GM19463 (cell line): ENCODE measurements at regions not wholly inside any gene's neighbourhood (a gene's known extent, or its start where the extent isn't known, plus 50 kb on each side); places are given as distances from the start of the nearest gene placed in this dataset.

Source experiments
- ATAC-seq: cut with Tn5 transposase; IDR thresholded peaks from one replicate; pipeline ENCODE4 v1.9.1; 2021; ENCODE audit warnings: mild to moderate bottlenecking, moderate library complexity; ENCODE audit not compliant: unreplicated experiment

- no peak for ATAC-seq
These were observed 112.9 kb upstream of the IRS2 start for GRCh38 chr13:109899316-109899715.

GRCh38 chr13:109897988-109898624 lies 111.7 kb upstream of the IRS2 start:
- no peak for ATAC-seq

- no peak for ATAC-seq
These were observed 105.7 kb upstream of the IRS2 start for GRCh38 chr13:109892101-109892500.

- no peak for ATAC-seq
These were observed 98.9 kb upstream of the IRS2 start for GRCh38 chr13:109885235-109885634.

GRCh38 chr13:109884462-109884861 lies 98.1 kb upstream of the IRS2 start:
- ATAC-seq: peak; percentile 57

- ATAC-seq: no peak
These were observed 97.1 kb upstream of the IRS2 start for GRCh38 chr13:109883181-109884180.

GRCh38 chr13:109881961-109882558 lies 95.7 kb upstream of the IRS2 start:
- no peak for ATAC-seq

GRCh38 chr13:109881347-109881725 lies 95.0 kb upstream of the IRS2 start:
- ATAC-seq: no peak

GRCh38 chr13:109880371-109881346 lies 94.3 kb upstream of the IRS2 start:
- no peak for ATAC-seq

- ATAC-seq: no peak
These were observed 93.0 kb upstream of the IRS2 start for GRCh38 chr13:109879338-109879737.

- no peak for ATAC-seq
These were observed 91.4 kb upstream of the IRS2 start for GRCh38 chr13:109877809-109878208.

GRCh38 chr13:109875746-109876145 lies 89.4 kb upstream of the IRS2 start:
- no peak for ATAC-seq

GRCh38 chr13:109874484-109875454 lies 88.4 kb upstream of the IRS2 start:
- ATAC-seq: no peak

- ATAC-seq: no peak
These were observed 87.2 kb upstream of the IRS2 start for GRCh38 chr13:109873351-109874123.

- no peak for ATAC-seq
These were observed 86.5 kb upstream of the IRS2 start for GRCh38 chr13:109872864-109873263.

- ATAC-seq: no peak
These were observed 84.5 kb upstream of the IRS2 start for GRCh38 chr13:109870696-109871370.

- no peak for ATAC-seq
These were observed 83.9 kb upstream of the IRS2 start for GRCh38 chr13:109870274-109870673.
